Natural killer cell treated with Interleukin-12 subunit alpha and Interleukin-12 subunit beta and Interleukin-15 and Interleukin-18, amount 100 ng/mL, for 72 hours (primary cell): ENCODE measurements at regions not wholly inside any gene's neighbourhood (a gene's known extent, or its start where the extent isn't known, plus 50 kb on each side); places are given as distances from the start of the nearest gene placed in this dataset.

Experiments used
- ATAC-seq, 2 donors: fragments of 150-1000 bp; cut with Tn5 transposase in 1 of 2; sonication (Bioruptor Pico), chemical (Tn5 transposase) in 1 of 2; 2 replicates each; pipeline ENCODE4 v1.10.0; 2021
- DNase-seq: peaks from one replicate; pipeline ENCODE4 v3.0.0; 2022; ENCODE audit warnings: low spot score
- H3K27ac Mint-ChIP-seq, 2 donors: 1 replicate in 1 of 2; 2 replicates in 1 of 2; pipeline ENCODE4 v1.8.0; 2022; ENCODE audit warnings: mixed read lengths in 2 of 2, mild to moderate bottlenecking in 1 of 2, moderate library complexity in 1 of 2
- H3K27me3 Mint-ChIP-seq, 2 donors: 1 replicate in 1 of 2; 2 replicates in 1 of 2; pipeline ENCODE4 v1.8.0; 2022; ENCODE audit warnings: mixed read lengths in 2 of 2
- H3K36me3 Mint-ChIP-seq: one replicate; pipeline ENCODE4 v1.8.0; 2022; ENCODE audit warnings: mixed read lengths
- H3K4me1 Mint-ChIP-seq, 2 donors: 1 replicate in 1 of 2; 2 replicates in 1 of 2; pipeline ENCODE4 v1.8.0; 2022; ENCODE audit warnings: low read depth in 2 of 2, mixed read lengths in 2 of 2, mild to moderate bottlenecking in 1 of 2
- H3K4me3 Mint-ChIP-seq: one replicate; pipeline ENCODE4 v1.8.0; 2022; ENCODE audit warnings: mixed read lengths
- H3K9me3 Mint-ChIP-seq: 2 replicates; pipeline ENCODE4 v1.8.0; 2022; ENCODE audit warnings: mixed read lengths

GRCh38 chr17:69900829-69901228, 174.2 kb upstream of the KCNJ16 start:
- Mint-ChIP-seq H3K27me3 (no peaks in the 10 kb centered on the region), H3K4me3 (no peak overlapping the region), H3K9me3 (peaks cover 5% of the 10 kb centered on the region), H3K4me1 (no peaks in the 10 kb centered on the region), H3K36me3 (no peaks in the 10 kb centered on the region), H3K27ac (no peak overlapping the region)
- ATAC-seq (no peak), DNase-seq (no peak)

- DNase-seq, result no peak
- no peak overlapping the region for H3K27ac Mint-ChIP-seq
- no peaks in the 10 kb centered on the region for H3K27me3 Mint-ChIP-seq
- H3K9me3 Mint-ChIP-seq, result peaks cover 16% of the 10 kb centered on the region
- no peak for ATAC-seq
- no peak overlapping the region for H3K4me3 Mint-ChIP-seq
- no peaks in the 10 kb centered on the region for H3K4me1 Mint-ChIP-seq
- H3K36me3 Mint-ChIP-seq, result no peaks in the 10 kb centered on the region
Observed at GRCh38 chr17:69906306-69906705, 168.7 kb upstream of the KCNJ16 start.

GRCh38 chr17:69907132-69907847, 167.7 kb upstream of the KCNJ16 start:
- Mint-ChIP-seq H3K27me3 (no peaks in the 10 kb centered on the region), H3K36me3 (no peaks in the 10 kb centered on the region), H3K27ac (no peak overlapping the region), H3K9me3 (peaks cover 16% of the 10 kb centered on the region), H3K4me3 (no peak overlapping the region), H3K4me1 (no peaks in the 10 kb centered on the region)
- DNase-seq (no peak), ATAC-seq (no peak)

GRCh38 chr17:69908626-69909368, 166.2 kb upstream of the KCNJ16 start:
- H3K4me1 Mint-ChIP-seq, result no peaks in the 10 kb centered on the region
- DNase-seq (no peak), ATAC-seq (no peak)
- no peaks in the 10 kb centered on the region for H3K36me3 Mint-ChIP-seq
- H3K9me3 Mint-ChIP-seq, result peaks cover 16% of the 10 kb centered on the region
- no peak overlapping the region for H3K4me3 Mint-ChIP-seq
- H3K27me3 Mint-ChIP-seq, result no peaks in the 10 kb centered on the region
- H3K27ac Mint-ChIP-seq, result no peak overlapping the region

GRCh38 chr17:69909389-69909788, 165.6 kb upstream of the KCNJ16 start:
- no peak for DNase-seq
- Mint-ChIP-seq H3K4me1 (no peaks in the 10 kb centered on the region), H3K27me3 (no peaks in the 10 kb centered on the region), H3K27ac (no peak overlapping the region), H3K4me3 (no peak overlapping the region), H3K9me3 (peaks cover 12% of the 10 kb centered on the region), H3K36me3 (no peaks in the 10 kb centered on the region)
- no peak for ATAC-seq

- Mint-ChIP-seq H3K36me3 (no peaks in the 10 kb centered on the region), H3K9me3 (peaks cover 8% of the 10 kb centered on the region), H3K4me3 (no peak overlapping the region), H3K27me3 (no peaks in the 10 kb centered on the region), H3K27ac (no peak overlapping the region), H3K4me1 (no peaks in the 10 kb centered on the region)
- ATAC-seq, result no peak
- no peak for DNase-seq
Observed at GRCh38 chr17:69912805-69913204, 162.2 kb upstream of the KCNJ16 start.

GRCh38 chr17:69913216-69913615, 161.8 kb upstream of the KCNJ16 start:
- peaks cover 5% of the 10 kb centered on the region for H3K9me3 Mint-ChIP-seq
- no peaks in the 10 kb centered on the region for H3K27me3 Mint-ChIP-seq
- H3K4me3 Mint-ChIP-seq, result no peak overlapping the region
- no peak for DNase-seq
- H3K4me1 Mint-ChIP-seq, result no peaks in the 10 kb centered on the region
- ATAC-seq, result no peak
- no peak overlapping the region for H3K27ac Mint-ChIP-seq
- no peaks in the 10 kb centered on the region for H3K36me3 Mint-ChIP-seq

- no peak for DNase-seq
- ATAC-seq, result no peak
- Mint-ChIP-seq H3K9me3 (peaks cover 5% of the 10 kb centered on the region), H3K27me3 (no peaks in the 10 kb centered on the region), H3K36me3 (no peaks in the 10 kb centered on the region), H3K27ac (no peak overlapping the region), H3K4me3 (no peak overlapping the region), H3K4me1 (no peaks in the 10 kb centered on the region)
Observed at GRCh38 chr17:69913616-69914015, 161.4 kb upstream of the KCNJ16 start.

GRCh38 chr17:69914520-69914919, 160.5 kb upstream of the KCNJ16 start:
- H3K27me3 Mint-ChIP-seq, result no peaks in the 10 kb centered on the region
- H3K9me3 Mint-ChIP-seq, result peaks cover 8% of the 10 kb centered on the region
- H3K27ac Mint-ChIP-seq, result no peak overlapping the region
- ATAC-seq, result no peak
- H3K4me1 Mint-ChIP-seq, result no peaks in the 10 kb centered on the region
- H3K36me3 Mint-ChIP-seq, result no peaks in the 10 kb centered on the region
- H3K4me3 Mint-ChIP-seq, result no peak overlapping the region
- DNase-seq, result no peak

- no peak overlapping the region for H3K27ac Mint-ChIP-seq
- H3K27me3 Mint-ChIP-seq, result no peaks in the 10 kb centered on the region
- no peak overlapping the region for H3K4me3 Mint-ChIP-seq
- H3K4me1 Mint-ChIP-seq, result no peaks in the 10 kb centered on the region
- DNase-seq (no peak), ATAC-seq (no peak)
- H3K9me3 Mint-ChIP-seq, result peaks cover 3% of the 10 kb centered on the region
- H3K36me3 Mint-ChIP-seq, result no peaks in the 10 kb centered on the region
Observed at GRCh38 chr17:69916761-69917160, 158.3 kb upstream of the KCNJ16 start.

GRCh38 chr17:69918164-69918563, 156.9 kb upstream of the KCNJ16 start:
- H3K36me3 Mint-ChIP-seq, result no peaks in the 10 kb centered on the region
- H3K9me3 Mint-ChIP-seq, result peaks cover 3% of the 10 kb centered on the region
- DNase-seq, result no peak
- no peak overlapping the region for H3K27ac Mint-ChIP-seq
- ATAC-seq, result no peak
- no peak overlapping the region for H3K4me3 Mint-ChIP-seq
- no peaks in the 10 kb centered on the region for H3K27me3 Mint-ChIP-seq
- no peaks in the 10 kb centered on the region for H3K4me1 Mint-ChIP-seq

- H3K36me3 Mint-ChIP-seq, result no peaks in the 10 kb centered on the region
- H3K27ac Mint-ChIP-seq, result no peak overlapping the region
- H3K4me1 Mint-ChIP-seq, result no peaks in the 10 kb centered on the region
- H3K9me3 Mint-ChIP-seq, result peaks cover 3% of the 10 kb centered on the region
- H3K4me3 Mint-ChIP-seq, result no peak overlapping the region
- DNase-seq (no peak), ATAC-seq (no peak)
- H3K27me3 Mint-ChIP-seq, result no peaks in the 10 kb centered on the region
Observed at GRCh38 chr17:69919789-69920188, 155.2 kb upstream of the KCNJ16 start.

- H3K4me3 Mint-ChIP-seq, result no peak overlapping the region
- DNase-seq (no peak), ATAC-seq (no peak)
- H3K36me3 Mint-ChIP-seq, result no peaks in the 10 kb centered on the region
- H3K9me3 Mint-ChIP-seq, result peaks cover 4% of the 10 kb centered on the region
- no peaks in the 10 kb centered on the region for H3K4me1 Mint-ChIP-seq
- H3K27ac Mint-ChIP-seq, result no peak overlapping the region
- H3K27me3 Mint-ChIP-seq, result no peaks in the 10 kb centered on the region
Observed at GRCh38 chr17:69921046-69921445, 154.0 kb upstream of the KCNJ16 start.

GRCh38 chr17:69928611-69929010, 146.4 kb upstream of the KCNJ16 start:
- DNase-seq, result no peak
- H3K27ac Mint-ChIP-seq, result no peak overlapping the region
- no peaks in the 10 kb centered on the region for H3K27me3 Mint-ChIP-seq
- no peak overlapping the region for H3K4me3 Mint-ChIP-seq
- H3K9me3 Mint-ChIP-seq, result peaks cover 16% of the 10 kb centered on the region
- H3K4me1 Mint-ChIP-seq, result no peaks in the 10 kb centered on the region
- H3K36me3 Mint-ChIP-seq, result no peaks in the 10 kb centered on the region
- ATAC-seq, result no peak
